Gastroesophageal sphincter (tissue), 4 donors: ENCODE measurements at regions not wholly inside any gene's neighbourhood (a gene's known extent, or its start where the extent isn't known, plus 50 kb on each side); places are given as distances from the start of the nearest gene placed in this dataset.

Source experiments
- ATAC-seq: fragments of 150-250 bp; one replicate; pipeline ENCODE4 v1.9.1; 2016; ENCODE audit warnings: mild to moderate bottlenecking, moderate library complexity
- H3K27ac ChIP-seq, 4 donors: fragments of 200-600 bp; sonication (generic) in 3 of 4; 1 replicate in 3 of 4; 2 replicates in 1 of 4; pipeline ENCODE4 v1.5.1; 2016 to 2019
- H3K27me3 ChIP-seq: fragments of 200-600 bp; sonication (generic); one replicate; pipeline ENCODE4 v1.5.1; 2019
- H3K36me3 ChIP-seq, 2 donors: fragments of 200-600 bp; sonication (generic); one replicate each; pipeline ENCODE4 v1.5.1; 2019; ENCODE audit warnings: control low read depth in 1 of 2
- H3K4me1 ChIP-seq, 3 donors: fragments of 200-600 bp; sonication (generic); 1 replicate in 2 of 3; 2 replicates in 1 of 3; pipeline ENCODE4 v1.5.1; 2016 to 2019; ENCODE audit warnings: control low read depth in 2 of 3
- H3K4me3 ChIP-seq, 2 donors: fragments of 200-600 bp; sonication (generic); one replicate each; pipeline ENCODE4 v1.5.1; 2019; ENCODE audit warnings: mild to moderate bottlenecking in 1 of 2, moderate library complexity in 1 of 2
- H3K9me3 ChIP-seq, 3 donors: fragments of 200-600 bp; sonication (generic); one replicate each; pipeline ENCODE4 v1.5.1; 2017 to 2019; ENCODE audit warnings: control low read depth in 2 of 3
- CTCF ChIP-seq, 4 experiments: fragments of 200-600 bp in 2 of 4; fragments of 450-650 bp in 2 of 4; sonication (generic) in 1 of 4; IDR thresholded peaks; one replicate each; pipeline ENCODE4 v1.5.1; 2017 to 2019; ENCODE audit warnings: antibody characterized with exemption in 4 of 4, mild to moderate bottlenecking in 2 of 4, moderate library complexity in 2 of 4
- EP300 ChIP-seq: sonication (generic); formaldehyde crosslinking; IDR thresholded peaks from one replicate; pipeline ENCODE4 v1.6.1; 2017; ENCODE audit warnings: antibody characterized with exemption, mild to moderate bottlenecking
- POLR2A ChIP-seq, 2 donors: fragments of 450-650 bp; IDR thresholded peaks; one replicate each; pipeline ENCODE4 v1.6.1; 2017; ENCODE audit warnings: antibody characterized with exemption in 2 of 2, mild to moderate bottlenecking in 2 of 2, moderate library complexity in 1 of 2
- POLR2AphosphoS5 ChIP-seq: sonication (generic); formaldehyde crosslinking; IDR thresholded peaks from one replicate; pipeline ENCODE4 v1.6.1; 2017; ENCODE audit warnings: antibody characterized with exemption
- WGBS, 2 donors: methylation state at CpG; one replicate each; pipeline ENCODE4 v1.1.5; 2018; ENCODE audit warnings: low coverage in 1 of 2; 5-methylcytosine and 5-hydroxymethylcytosine counted together

GRCh38 chr15:94924057-94924456, 692.7 kb downstream of the MCTP2 start:
- ATAC-seq: no peak
- no peaks in the 10 kb centered on the region for H3K27me3 ChIP-seq
- no peak overlapping the region for H3K4me3 ChIP-seq
- no peaks in the 10 kb centered on the region for H3K4me1 ChIP-seq
- no peaks in the 10 kb centered on the region for H3K9me3 ChIP-seq
- 79 to 89% methylated on average over 3 of the region's 3 CpGs for WGBS, 2 donors
- no peaks in the 10 kb centered on the region for H3K36me3 ChIP-seq
- TF ChIP-seq EP300 (no peak), POLR2A (IDR thresholded peaks at IDR 0.05) (no peak), CTCF (IDR thresholded peaks at IDR 0.05) (no peak), POLR2AphosphoS5 (no peak)
- H3K27ac ChIP-seq: no peak overlapping the region

GRCh38 chr15:94924971-94925598, 693.7 kb downstream of the MCTP2 start:
- H3K36me3 ChIP-seq: no peaks in the 10 kb centered on the region
- no peak overlapping the region for H3K27ac ChIP-seq
- no peak for TF ChIP-seq POLR2A (IDR thresholded peaks at IDR 0.05)
- TF ChIP-seq CTCF (IDR thresholded peaks at IDR 0.05): no peak
- TF ChIP-seq EP300: no peak
- TF ChIP-seq POLR2AphosphoS5: no peak
- H3K9me3 ChIP-seq: no peaks in the 10 kb centered on the region
- 61 to 75% methylated on average over 5 to 9 of the region's 9 CpGs for WGBS, 2 donors
- ATAC-seq: no peak
- H3K27me3 ChIP-seq: no peaks in the 10 kb centered on the region
- H3K4me1 ChIP-seq: no peaks in the 10 kb centered on the region
- H3K4me3 ChIP-seq: no peak overlapping the region

- Histone ChIP-seq H3K4me1 (no peaks in the 10 kb centered on the region), H3K4me3 (no peak overlapping the region), H3K9me3 (no peaks in the 10 kb centered on the region), H3K27me3 (no peaks in the 10 kb centered on the region), H3K27ac (no peak overlapping the region), H3K36me3 (no peaks in the 10 kb centered on the region)
- 82% methylated on average over 3 of the region's 3 CpGs for WGBS, 2 donors
- no peak for TF ChIP-seq POLR2AphosphoS5
- no peak for TF ChIP-seq CTCF (IDR thresholded peaks at IDR 0.05)
- TF ChIP-seq POLR2A (IDR thresholded peaks at IDR 0.05): no peak
- TF ChIP-seq EP300: no peak
- no peak for ATAC-seq
These were observed 694.3 kb downstream of the MCTP2 start for GRCh38 chr15:94925680-94926079.

GRCh38 chr15:94927003-94927402, 695.6 kb downstream of the MCTP2 start:
- ATAC-seq: no peak
- Histone ChIP-seq H3K27ac (no peak overlapping the region), H3K27me3 (no peaks in the 10 kb centered on the region), H3K4me1 (no peaks in the 10 kb centered on the region), H3K36me3 (no peaks in the 10 kb centered on the region), H3K9me3 (no peaks in the 10 kb centered on the region), H3K4me3 (no peak overlapping the region)
- no peak for TF ChIP-seq POLR2A (IDR thresholded peaks at IDR 0.05)
- TF ChIP-seq EP300: no peak
- TF ChIP-seq CTCF (IDR thresholded peaks at IDR 0.05): no peak
- no peak for TF ChIP-seq POLR2AphosphoS5
- 61 to 69% methylated on average over 3 of the region's 3 CpGs for WGBS, 2 donors

GRCh38 chr15:94929282-94929681, 697.9 kb downstream of the MCTP2 start:
- H3K4me3 ChIP-seq: no peak overlapping the region
- WGBS, 2 donors: 96% methylated on average over 3 of the region's 3 CpGs; no CpG with 5 or more reads in 1 of the 2 donors
- TF ChIP-seq CTCF (IDR thresholded peaks at IDR 0.05) (no peak), POLR2AphosphoS5 (no peak), EP300 (no peak), POLR2A (IDR thresholded peaks at IDR 0.05) (no peak)
- H3K27me3 ChIP-seq: no peaks in the 10 kb centered on the region
- no peaks in the 10 kb centered on the region for H3K36me3 ChIP-seq
- no peak for ATAC-seq
- H3K9me3 ChIP-seq: no peaks in the 10 kb centered on the region
- H3K4me1 ChIP-seq: no peaks in the 10 kb centered on the region
- H3K27ac ChIP-seq: no peak overlapping the region
